K562 (cell line): ENCODE measurements at regions not wholly inside any gene's neighbourhood (a gene's known extent, or its start where the extent isn't known, plus 50 kb on each side); places are given as distances from the start of the nearest gene placed in this dataset.

Experiments
- ATAC-seq: fragments of 200-7000 bp; cut with Tn5 transposase; 3 replicates; pipeline ENCODE4 v1.9.1; 2020; ENCODE audit warnings: moderate library complexity
- BruUV-seq: library from RNA; stranded (reverse); fragments of 400-500 nt; replicated peaks from 2 replicates; lab custom pipeline; 2021; lab: Mats Ljungman, UMichigan
- CTCF ChIA-PET: fragments of 300-600 bp; formaldehyde crosslinking; extraction: SDS; loops from one replicate; lab custom pipeline; 2021; ENCODE audit warnings: low intra/inter-chr PET ratio; lab: Yijun Ruan, JAX
- POLR2A ChIA-PET: fragments of 300-600, 350-650 bp; sonication (Branson Sonifier 250); formaldehyde crosslinking; extraction: SDS; loops from one replicate; lab custom pipeline; 2021; ENCODE audit warnings: antibody characterized with exemption, inconsistent platforms; lab: Yijun Ruan, JAX
- DNase-seq, 4 experiments: peaks; one replicate each; pipeline versions ENCODE4 v3.0.0 to v3.0.0-alpha.2; 2011 to 2018; ENCODE audit warnings: low spot score in 3 of 4, mixed read lengths in 3 of 4; ENCODE audit errors: extremely low read depth in 1 of 4
- FAIRE-seq: peaks from 2 replicates; lab custom pipeline; 2011; peaks lifted over from hg19 to GRCh38; lab: Jason Lieb, UNC
- H2AFZ ChIP-seq: 2 replicates; pipeline ENCODE4 v1.6.0; 2011; ENCODE audit warnings: low read depth, low read length, control low read depth, inconsistent platforms
- H3K27ac ChIP-seq: fragments of 200-600 bp; 3 replicates; pipeline ENCODE4 v1.8.0; 2011; ENCODE audit warnings: low read depth, mild to moderate bottlenecking, control low read depth, inconsistent platforms, low read length, moderate library complexity, mixed read lengths; ENCODE audit errors: extremely low read depth
- H3K27me3 ChIP-seq, 2 experiments: fragments of 300-600 bp in 1 of 2; 2 replicates in 1 of 2; 3 replicates in 1 of 2; pipeline versions ENCODE4 v1.6.0 to v1.8.0; 2011; ENCODE audit warnings: inconsistent platforms in 2 of 2, low read length in 2 of 2, mild to moderate bottlenecking in 1 of 2, mixed read lengths in 1 of 2, moderate library complexity in 1 of 2; ENCODE audit not compliant: control insufficient read depth in 2 of 2, insufficient read depth in 2 of 2
- H3K36me3 ChIP-seq: fragments of 300-600 bp; 3 replicates; pipeline ENCODE4 v1.8.0; 2011; ENCODE audit warnings: mild to moderate bottlenecking, low read length, inconsistent platforms; ENCODE audit not compliant: control insufficient read depth, insufficient read depth
- H3K4me1 ChIP-seq, 2 experiments: fragments of 200-600 bp in 1 of 2; replicated peaks in 1 of 2; 2 replicates in 1 of 2; 3 replicates in 1 of 2; pipeline versions ENCODE4 v1.5.1 to v1.8.0; 2011; ENCODE audit warnings: inconsistent platforms in 2 of 2, low read length in 2 of 2, mild to moderate bottlenecking in 1 of 2, mixed read lengths in 1 of 2, moderate library complexity in 1 of 2; ENCODE audit not compliant: control insufficient read depth in 2 of 2, insufficient read depth in 2 of 2
- H3K4me2 ChIP-seq: 2 replicates; pipeline ENCODE4 v1.6.1; 2011; ENCODE audit warnings: low read length, control low read depth, inconsistent platforms, mixed read lengths; ENCODE audit not compliant: insufficient read depth
- H3K4me3 ChIP-seq: fragments of 200-600 bp; sonication (generic), shearing (Covaris generic); 2 replicates; pipeline ENCODE4 v1.5.1; 2016; ENCODE audit warnings: control low read depth, inconsistent platforms
- H3K79me2 ChIP-seq: fragments of 200-600 bp; 3 replicates; pipeline ENCODE4 v1.8.0; 2011; ENCODE audit warnings: low read length, inconsistent platforms; ENCODE audit not compliant: control insufficient read depth, insufficient read depth
- H3K9ac ChIP-seq, 2 experiments: 2 replicates each; pipeline versions ENCODE4 v1.6.0 to v1.6.1; 2011; ENCODE audit warnings: low read depth in 2 of 2, low read length in 2 of 2, control low read depth in 1 of 2, inconsistent platforms in 1 of 2, mild to moderate bottlenecking in 1 of 2, mixed read lengths in 1 of 2; ENCODE audit not compliant: insufficient read depth in 1 of 2
- H3K9me1 ChIP-seq: one replicate; pipeline ENCODE4 v1.6.0; 2011; ENCODE audit warnings: inconsistent platforms, mild to moderate bottlenecking, low read length, moderate library complexity; ENCODE audit not compliant: control insufficient read depth, insufficient read depth
- H3K9me3 ChIP-seq: replicated peaks from 2 replicates; pipeline ENCODE4 v1.5.1; 2011; ENCODE audit warnings: low read depth, low read length, inconsistent platforms; ENCODE audit not compliant: control insufficient read depth, insufficient read depth
- H4K20me1 ChIP-seq: replicated peaks from 2 replicates; pipeline ENCODE4 v1.6.1; 2011; ENCODE audit warnings: low read length, inconsistent platforms, mixed read lengths; ENCODE audit not compliant: control insufficient read depth, insufficient read depth
- BRCA1 ChIP-seq, 2 experiments: fragments of 450-650 bp in 1 of 2; sonication (generic) in 1 of 2; formaldehyde crosslinking in 1 of 2; IDR thresholded peaks; 2 replicates each; pipeline versions ENCODE4 v1.5.0 to v1.6.1; 2017 to 2020; ENCODE audit warnings: mild to moderate bottlenecking in 1 of 2, missing genetic modification reagents in 1 of 2
- CBX2 ChIP-seq: fragments of 200-600 bp; sonication (generic); IDR thresholded peaks from one replicate; pipeline ENCODE4 v1.6.1; 2012; ENCODE audit warnings: mild to moderate bottlenecking, low read length, inconsistent platforms; ENCODE audit not compliant: insufficient read depth, poor library complexity, severe bottlenecking
- CUX1 ChIP-seq: fragments of 200-800 bp; sonication (Bioruptor generic); IDR thresholded peaks from 2 replicates; pipeline ENCODE4 v1.6.1; 2016; ENCODE audit warnings: missing genetic modification characterization, missing compliant biosample characterization
- GABPB2 ChIP-seq: fragments of 250-450 bp; sonication (Bioruptor Pico); conservative IDR thresholded peaks from 2 replicates; pipeline ENCODE4 v1.5.1; 2021; ENCODE audit warnings: mild to moderate bottlenecking
- IRF2 ChIP-seq: sonication (generic); formaldehyde crosslinking; IDR thresholded peaks from 2 replicates; pipeline ENCODE4 v1.8.1; 2022; ENCODE audit warnings: mild to moderate bottlenecking, missing genetic modification reagents
- MTA2 ChIP-seq: fragments of 450-650 bp; IDR thresholded peaks from 2 replicates; pipeline ENCODE4 v1.6.1; 2016; ENCODE audit warnings: low read depth
- PTTG1 ChIP-seq: fragments of 450-650 bp; IDR thresholded peaks from 2 replicates; pipeline ENCODE4 v1.6.1; 2016; ENCODE audit warnings: low read depth, mild to moderate bottlenecking, missing genetic modification characterization, missing compliant biosample characterization
- RAD51 ChIP-seq: fragments of 450-650 bp; IDR thresholded peaks from 2 replicates; pipeline ENCODE4 v1.7.1; 2016; ENCODE audit warnings: low read depth, mild to moderate bottlenecking, borderline replicate concordance
- SMARCB1 ChIP-seq: IDR thresholded peaks from 2 replicates; pipeline ENCODE4 v1.6.1; 2011; ENCODE audit warnings: improper control_type of control experiment, low read depth; ENCODE audit not compliant: insufficient read length
- SP2 ChIP-seq: IDR thresholded peaks from 2 replicates; pipeline ENCODE4 v1.6.1; 2011; ENCODE audit warnings: mild to moderate bottlenecking, low read depth, low read length, moderate library complexity; ENCODE audit not compliant: poor library complexity, severe bottlenecking; ENCODE audit errors: extremely low read depth
- SRSF1 ChIP-seq: fragments of 200-400 bp; formaldehyde crosslinking; IDR thresholded peaks from 2 replicates; pipeline ENCODE4 v1.6.1; 2017; ENCODE audit warnings: mild to moderate bottlenecking, low read depth, low read length, moderate library complexity
- TFE3 ChIP-seq: fragments of 450-650 bp; formaldehyde crosslinking; IDR thresholded peaks from 2 replicates; pipeline ENCODE4 v1.4.0; 2020; ENCODE audit warnings: mild to moderate bottlenecking, mixed read lengths
- TRIM28 ChIP-seq: fragments of 450-650 bp; IDR thresholded peaks from 2 replicates; pipeline ENCODE4 v1.6.1; 2017
- USF1 ChIP-seq: sonication (generic); formaldehyde crosslinking; IDR thresholded peaks from 2 replicates; pipeline ENCODE4 v1.9.0; 2022; ENCODE audit warnings: mild to moderate bottlenecking, missing genetic modification reagents
- ZBED1 ChIP-seq: IDR thresholded peaks from 2 replicates; pipeline ENCODE4 v1.6.1; 2014
- ZNF311 ChIP-seq: fragments of 250-450 bp; sonication (Bioruptor Pico); IDR thresholded peaks from 2 replicates; pipeline ENCODE4 v1.4.0; 2020; ENCODE audit warnings: mild to moderate bottlenecking, moderate library complexity
- WGBS: fragments of 100-300 bp; shearing (Covaris generic); methylation state at CpG from one replicate; pipeline ENCODE4 v1.1.6; 2016; ENCODE audit warnings: low coverage, mixed read lengths; ENCODE audit not compliant: insufficient coverage; ENCODE audit errors: missing lambda C conversion rate; 5-methylcytosine and 5-hydroxymethylcytosine counted together
- in situ Hi-C: fragments of 300-500 bp; cut with MboI; formaldehyde crosslinking; loops from 4 replicates; pipeline ENCODE4 v1.15.0; 2018; ENCODE audit warnings: inconsistent platforms, mixed read lengths
- intact Hi-C: fragments of 100-400 bp; cut with micrococcal nuclease; formaldehyde crosslinking; loops from 2 replicates; pipeline ENCODE4 v1.14.2; 2022

GRCh38 chr3:182104881-182105280, 393.2 kb downstream of the SOX2 start:
- ATAC-seq (no peak), FAIRE-seq (no peak), DNase-seq (no peak)
- Histone ChIP-seq H3K79me2 (no peaks in the 10 kb centered on the region), H3K4me3 (no peak overlapping the region), H3K9ac (no peak overlapping the region), H3K9me1 (no peaks in the 10 kb centered on the region), H4K20me1 (no peaks in the 10 kb centered on the region), H2AFZ (no peak overlapping the region), H3K4me2 (no peak overlapping the region), H3K9me3 (no peaks in the 10 kb centered on the region), H3K4me1 (no peaks in the 10 kb centered on the region), H3K36me3 (no peaks in the 10 kb centered on the region), H3K27ac (no peak overlapping the region), H3K27me3 (no peaks in the 10 kb centered on the region)
- WGBS, result 0% methylated on average over 4 of the region's 4 CpGs
- ChIA-PET POLR2A (no interaction called here), CTCF (no interaction called here)
- intact Hi-C loops, result no loop called here
- BruUV-seq, result no TSS peak
- in situ Hi-C loops, result no loop called here
- no peak for TF ChIP-seq BRCA1 (IDR thresholded peaks at IDR 0.05)
- no peak for TF ChIP-seq BRCA1 (CRISPR knock-in tag; IDR thresholded peaks at IDR 0.05)
- no peak for TF ChIP-seq RAD51
- TF ChIP-seq TRIM28, result no peak
- TF ChIP-seq MTA2, result no peak
- no peak for TF ChIP-seq SMARCB1
- TF ChIP-seq IRF2 (CRISPR knock-in tag), result no peak
- no peak for TF ChIP-seq TFE3 (CRISPR knock-in tag)
- no peak for TF ChIP-seq SRSF1
- no peak for TF ChIP-seq CBX2
- no peak for TF ChIP-seq GABPB2 (CRISPR knock-in tag)
- no peak for TF ChIP-seq USF1
- TF ChIP-seq ZNF311 (CRISPR knock-in tag), result no peak
- no peak for TF ChIP-seq ZBED1
- TF ChIP-seq PTTG1, result no peak
- no peak for TF ChIP-seq SP2
- no peak for TF ChIP-seq CUX1 (CRISPR knock-in tag)
